ENCODE measurements at regions not wholly inside any gene's neighbourhood (a gene's known extent, or its start where the extent isn't known, plus 50 kb on each side); places are given as distances from the start of the nearest gene placed in this dataset.

DNA sequence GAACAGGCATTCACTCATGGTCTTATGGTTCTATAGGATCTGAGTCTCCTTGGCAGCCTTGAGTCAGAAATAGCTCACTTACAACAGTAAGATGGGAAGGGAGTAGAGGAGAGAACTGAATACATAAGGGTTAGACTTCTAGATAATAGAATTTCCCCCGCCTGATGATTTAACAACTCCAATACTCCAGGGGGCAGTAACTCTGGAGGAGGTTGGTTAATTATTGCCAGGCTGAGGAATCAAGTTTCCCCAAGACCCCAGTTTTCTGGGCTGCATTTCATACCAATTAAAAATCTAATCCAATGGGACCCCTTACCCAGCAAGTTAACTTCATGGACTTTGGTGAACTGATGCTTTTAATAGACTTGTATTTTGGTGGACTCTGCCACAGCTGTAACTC lies 94.2 kb upstream of the MOCS1 start:
- Histone ChIP-seq H3K9me1 (ENCODE audit: control insufficient read depth, extremely low read depth, insufficient read depth, low read length) (no peaks in the 10 kb centered on the region), H3K79me2 (ENCODE audit: control insufficient read depth, insufficient read depth, low read length) (no peaks in the 10 kb centered on the region), H3K4me1 (ENCODE audit: control insufficient read depth, extremely low read depth, insufficient read depth, low read length) (no peaks in the 10 kb centered on the region), H3K27ac (ENCODE audit: control insufficient read depth, insufficient read depth, low read length) (no peak overlapping the region), H3K4me3 (ENCODE audit: control insufficient read depth in 2 of 3, extremely low read depth in 1 of 3, insufficient read depth in 2 of 3, low read depth in 1 of 3, low read length in 3 of 3) (no peak overlapping the region), H4K20me1 (ENCODE audit: control insufficient read depth, extremely low read depth, insufficient read depth, low read length) (no peaks in the 10 kb centered on the region), H3K9ac (ENCODE audit: control insufficient read depth, extremely low read depth, insufficient read depth, low read length) (no peak overlapping the region), H3K4me2 (ENCODE audit: control insufficient read depth, extremely low read depth, insufficient read depth, low read depth, low read length) (no peak overlapping the region), H3K9me3 (ENCODE audit: control insufficient read depth, low read depth, low read length) (no peaks in the 10 kb centered on the region), H3K27me3 (ENCODE audit: control insufficient read depth, extremely low read depth, insufficient read depth, low read length) (no peaks in the 10 kb centered on the region), H2AFZ (ENCODE audit: control insufficient read depth, low read length) (no peak overlapping the region), H3K36me3 (ENCODE audit: control insufficient read depth in 2 of 2, extremely low read depth in 1 of 2, insufficient read depth in 2 of 2, low read length in 2 of 2) (no peaks in the 10 kb centered on the region)
- FAIRE-seq (no peak), DNase-seq (ENCODE audit: low read depth, low spot score) (no peak)
- no peak for TF ChIP-seq EZH2 (IDR thresholded peaks at IDR 0.05; ENCODE audit: low read length)
- TF ChIP-seq, protein P1, sequence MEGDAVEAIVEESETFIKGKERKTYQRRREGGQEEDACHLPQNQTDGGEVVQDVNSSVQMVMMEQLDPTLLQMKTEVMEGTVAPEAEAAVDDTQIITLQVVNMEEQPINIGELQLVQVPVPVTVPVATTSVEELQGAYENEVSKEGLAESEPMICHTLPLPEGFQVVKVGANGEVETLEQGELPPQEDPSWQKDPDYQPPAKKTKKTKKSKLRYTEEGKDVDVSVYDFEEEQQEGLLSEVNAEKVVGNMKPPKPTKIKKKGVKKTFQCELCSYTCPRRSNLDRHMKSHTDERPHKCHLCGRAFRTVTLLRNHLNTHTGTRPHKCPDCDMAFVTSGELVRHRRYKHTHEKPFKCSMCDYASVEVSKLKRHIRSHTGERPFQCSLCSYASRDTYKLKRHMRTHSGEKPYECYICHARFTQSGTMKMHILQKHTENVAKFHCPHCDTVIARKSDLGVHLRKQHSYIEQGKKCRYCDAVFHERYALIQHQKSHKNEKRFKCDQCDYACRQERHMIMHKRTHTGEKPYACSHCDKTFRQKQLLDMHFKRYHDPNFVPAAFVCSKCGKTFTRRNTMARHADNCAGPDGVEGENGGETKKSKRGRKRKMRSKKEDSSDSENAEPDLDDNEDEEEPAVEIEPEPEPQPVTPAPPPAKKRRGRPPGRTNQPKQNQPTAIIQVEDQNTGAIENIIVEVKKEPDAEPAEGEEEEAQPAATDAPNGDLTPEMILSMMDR (optimal IDR thresholded peaks at IDR 0.05 in 1 of 3, IDR thresholded peaks at IDR 0.05 in 1 of 3, conservative IDR thresholded peaks at IDR 0.05 in 1 of 3; ENCODE audit: extremely low read depth in 1 of 3, insufficient read depth in 2 of 3, low read length in 3 of 3) = no peak
- dilution Hi-C loops (cut with MboI; ENCODE audit: extremely low pct_ligation_motif_present, low sequenced_read_pairs) = no loop called here

GRCh38 chr6:40022867-40023266 lies 88.6 kb upstream of the MOCS1 start:
- FAIRE-seq = no peak
- H3K9me1 ChIP-seq (ENCODE audit: control insufficient read depth, extremely low read depth, insufficient read depth, low read length) = no peaks in the 10 kb centered on the region

DNA sequence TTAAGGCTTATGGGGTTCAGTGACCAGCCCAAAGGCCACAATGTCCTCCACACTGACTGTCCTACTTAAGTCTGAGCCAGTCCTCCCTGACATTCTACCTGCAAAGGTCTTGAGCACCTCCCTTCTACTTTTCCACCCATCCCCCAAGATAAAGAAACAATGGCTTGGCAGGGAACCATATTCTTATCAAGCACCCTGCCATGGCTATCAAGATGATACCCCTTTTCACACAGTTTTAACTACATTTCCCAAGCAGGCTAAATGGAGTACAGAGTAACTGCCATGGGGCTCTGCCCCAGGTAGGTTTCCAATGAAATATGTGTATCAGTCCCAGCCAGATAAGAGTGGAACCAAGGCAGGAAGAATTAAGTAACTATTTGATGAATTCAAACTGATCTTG lies 85.9 kb upstream of the MOCS1 start:
- Histone ChIP-seq H3K9me3 (ENCODE audit: control insufficient read depth, low read depth, low read length) (no peaks in the 10 kb centered on the region), H3K27ac (ENCODE audit: control insufficient read depth, insufficient read depth, low read length) (no peak overlapping the region), H3K36me3 (ENCODE audit: control insufficient read depth in 2 of 2, extremely low read depth in 1 of 2, insufficient read depth in 2 of 2, low read length in 2 of 2) (no peaks in the 10 kb centered on the region), H4K20me1 (ENCODE audit: control insufficient read depth, extremely low read depth, insufficient read depth, low read length) (no peaks in the 10 kb centered on the region), H2AFZ (ENCODE audit: control insufficient read depth, low read length) (no peak overlapping the region), H3K4me2 (ENCODE audit: control insufficient read depth, extremely low read depth, insufficient read depth, low read depth, low read length) (no peak overlapping the region), H3K9ac (ENCODE audit: control insufficient read depth, extremely low read depth, insufficient read depth, low read length) (no peak overlapping the region), H3K9me1 (ENCODE audit: control insufficient read depth, extremely low read depth, insufficient read depth, low read length) (no peaks in the 10 kb centered on the region), H3K27me3 (ENCODE audit: control insufficient read depth, extremely low read depth, insufficient read depth, low read length) (no peaks in the 10 kb centered on the region), H3K4me1 (ENCODE audit: control insufficient read depth, extremely low read depth, insufficient read depth, low read length) (no peaks in the 10 kb centered on the region), H3K79me2 (ENCODE audit: control insufficient read depth, insufficient read depth, low read length) (no peaks in the 10 kb centered on the region), H3K4me3 (ENCODE audit: control insufficient read depth in 2 of 3, extremely low read depth in 1 of 3, insufficient read depth in 2 of 3, low read depth in 1 of 3, low read length in 3 of 3) (no peak overlapping the region)
- TF ChIP-seq, protein P1 (optimal IDR thresholded peaks at IDR 0.05 in 1 of 3, IDR thresholded peaks at IDR 0.05 in 1 of 3, conservative IDR thresholded peaks at IDR 0.05 in 1 of 3; ENCODE audit: extremely low read depth in 1 of 3, insufficient read depth in 2 of 3, low read length in 3 of 3) = no peak
- no peak for TF ChIP-seq EZH2 (IDR thresholded peaks at IDR 0.05; ENCODE audit: low read length)
- FAIRE-seq = no peak
- DNase-seq (ENCODE audit: low read depth, low spot score) = no peak
- dilution Hi-C loops (cut with MboI; ENCODE audit: extremely low pct_ligation_motif_present, low sequenced_read_pairs) = no loop called here

More at GRCh38 chr6:40022867-40023266, 88.6 kb upstream of the MOCS1 start:
- H3K4me3 ChIP-seq (ENCODE audit: control insufficient read depth in 2 of 3, extremely low read depth in 1 of 3, insufficient read depth in 2 of 3, low read depth in 1 of 3, low read length in 3 of 3) = no peak overlapping the region
- no peak overlapping the region for H2AFZ ChIP-seq (ENCODE audit: control insufficient read depth, low read length)
- no peaks in the 10 kb centered on the region for H3K36me3 ChIP-seq (ENCODE audit: control insufficient read depth in 2 of 2, extremely low read depth in 1 of 2, insufficient read depth in 2 of 2, low read length in 2 of 2)
- H3K4me2 ChIP-seq (ENCODE audit: control insufficient read depth, extremely low read depth, insufficient read depth, low read depth, low read length) = no peak overlapping the region
- no peaks in the 10 kb centered on the region for H3K9me3 ChIP-seq (ENCODE audit: control insufficient read depth, low read depth, low read length)
- H3K27ac ChIP-seq (ENCODE audit: control insufficient read depth, insufficient read depth, low read length) = no peak overlapping the region
- H3K79me2 ChIP-seq (ENCODE audit: control insufficient read depth, insufficient read depth, low read length) = no peaks in the 10 kb centered on the region
- TF ChIP-seq EZH2 (IDR thresholded peaks at IDR 0.05; ENCODE audit: low read length) = no peak
- no peaks in the 10 kb centered on the region for H3K27me3 ChIP-seq (ENCODE audit: control insufficient read depth, extremely low read depth, insufficient read depth, low read length)
- H4K20me1 ChIP-seq (ENCODE audit: control insufficient read depth, extremely low read depth, insufficient read depth, low read length) = no peaks in the 10 kb centered on the region
- no peak for DNase-seq (ENCODE audit: low read depth, low spot score)
- no peaks in the 10 kb centered on the region for H3K4me1 ChIP-seq (ENCODE audit: control insufficient read depth, extremely low read depth, insufficient read depth, low read length)
- no peak overlapping the region for H3K9ac ChIP-seq (ENCODE audit: control insufficient read depth, extremely low read depth, insufficient read depth, low read length)
- dilution Hi-C loops (cut with MboI; ENCODE audit: extremely low pct_ligation_motif_present, low sequenced_read_pairs) = no loop called here

Measured in keratinocyte (primary cell).